GM23338 (cell line): ENCODE measurements at regions not wholly inside any gene's neighbourhood (a gene's known extent, or its start where the extent isn't known, plus 50 kb on each side); places are given as distances from the start of the nearest gene placed in this dataset.

Source experiments
- EZH2 ChIP-seq: fragments of 200-600 bp; sonication (generic); IDR thresholded peaks from one replicate; pipeline ENCODE4 v1.8.0; 2017; ENCODE audit warnings: antibody characterized with exemption, mild to moderate bottlenecking, low read depth; ENCODE audit not compliant: unreplicated experiment
- EZH2phosphoT487 ChIP-seq: fragments of 200-600 bp; sonication (generic); IDR thresholded peaks from one replicate; pipeline ENCODE4 v1.8.1; 2018; ENCODE audit warnings: antibody characterized with exemption; ENCODE audit not compliant: unreplicated experiment
- POLR2AphosphoS5 ChIP-seq: IDR thresholded peaks from 2 replicates; pipeline ENCODE4 v1.6.1; 2016; ENCODE audit warnings: antibody characterized with exemption, low read depth
- TF ChIP-seq, protein P1 (sequence below), 2 experiments: fragments of 200-600 bp in 1 of 2; sonication (generic) in 1 of 2; conservative IDR thresholded peaks; 2 replicates each; pipeline versions ENCODE4 v1.5.1 to v1.6.1; 2016 to 2017; ENCODE audit warnings: antibody characterized with exemption in 2 of 2, low read depth in 2 of 2, mild to moderate bottlenecking in 2 of 2, moderate library complexity in 1 of 2
- TF ChIP-seq, protein P2 (sequence below): IDR thresholded peaks from one replicate; pipeline ENCODE4 v1.6.1; 2018; ENCODE audit warnings: antibody characterized with exemption; ENCODE audit not compliant: unreplicated experiment

DNA sequence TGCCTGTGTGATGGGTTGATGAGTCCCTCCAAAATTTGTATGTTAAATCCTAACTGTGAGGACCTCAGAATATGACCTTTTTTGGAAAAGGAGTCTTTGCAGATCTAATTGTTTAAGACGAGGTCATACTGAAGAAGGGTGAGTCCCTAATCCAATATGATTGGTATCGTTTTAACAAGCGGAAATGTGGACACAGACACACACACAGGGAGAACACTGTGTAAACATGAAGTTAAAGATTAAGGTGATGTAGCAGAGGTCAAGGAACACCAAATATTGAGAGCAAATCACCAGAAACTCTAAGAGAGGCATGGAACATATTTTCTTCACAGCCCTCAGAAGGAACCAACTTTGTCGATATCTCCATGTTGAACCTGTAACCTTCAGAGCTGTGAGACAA, 1106.7 kb downstream of the SLC6A15 start:
- TF ChIP-seq EZH2 (no peak), EZH2phosphoT487 (no peak), POLR2AphosphoS5 (no peak)
- TF ChIP-seq, protein P1, sequence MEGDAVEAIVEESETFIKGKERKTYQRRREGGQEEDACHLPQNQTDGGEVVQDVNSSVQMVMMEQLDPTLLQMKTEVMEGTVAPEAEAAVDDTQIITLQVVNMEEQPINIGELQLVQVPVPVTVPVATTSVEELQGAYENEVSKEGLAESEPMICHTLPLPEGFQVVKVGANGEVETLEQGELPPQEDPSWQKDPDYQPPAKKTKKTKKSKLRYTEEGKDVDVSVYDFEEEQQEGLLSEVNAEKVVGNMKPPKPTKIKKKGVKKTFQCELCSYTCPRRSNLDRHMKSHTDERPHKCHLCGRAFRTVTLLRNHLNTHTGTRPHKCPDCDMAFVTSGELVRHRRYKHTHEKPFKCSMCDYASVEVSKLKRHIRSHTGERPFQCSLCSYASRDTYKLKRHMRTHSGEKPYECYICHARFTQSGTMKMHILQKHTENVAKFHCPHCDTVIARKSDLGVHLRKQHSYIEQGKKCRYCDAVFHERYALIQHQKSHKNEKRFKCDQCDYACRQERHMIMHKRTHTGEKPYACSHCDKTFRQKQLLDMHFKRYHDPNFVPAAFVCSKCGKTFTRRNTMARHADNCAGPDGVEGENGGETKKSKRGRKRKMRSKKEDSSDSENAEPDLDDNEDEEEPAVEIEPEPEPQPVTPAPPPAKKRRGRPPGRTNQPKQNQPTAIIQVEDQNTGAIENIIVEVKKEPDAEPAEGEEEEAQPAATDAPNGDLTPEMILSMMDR (conservative IDR thresholded peaks at IDR 0.05; ENCODE audit: low read depth in 2 of 2), result no peak
- TF ChIP-seq, protein P2, sequence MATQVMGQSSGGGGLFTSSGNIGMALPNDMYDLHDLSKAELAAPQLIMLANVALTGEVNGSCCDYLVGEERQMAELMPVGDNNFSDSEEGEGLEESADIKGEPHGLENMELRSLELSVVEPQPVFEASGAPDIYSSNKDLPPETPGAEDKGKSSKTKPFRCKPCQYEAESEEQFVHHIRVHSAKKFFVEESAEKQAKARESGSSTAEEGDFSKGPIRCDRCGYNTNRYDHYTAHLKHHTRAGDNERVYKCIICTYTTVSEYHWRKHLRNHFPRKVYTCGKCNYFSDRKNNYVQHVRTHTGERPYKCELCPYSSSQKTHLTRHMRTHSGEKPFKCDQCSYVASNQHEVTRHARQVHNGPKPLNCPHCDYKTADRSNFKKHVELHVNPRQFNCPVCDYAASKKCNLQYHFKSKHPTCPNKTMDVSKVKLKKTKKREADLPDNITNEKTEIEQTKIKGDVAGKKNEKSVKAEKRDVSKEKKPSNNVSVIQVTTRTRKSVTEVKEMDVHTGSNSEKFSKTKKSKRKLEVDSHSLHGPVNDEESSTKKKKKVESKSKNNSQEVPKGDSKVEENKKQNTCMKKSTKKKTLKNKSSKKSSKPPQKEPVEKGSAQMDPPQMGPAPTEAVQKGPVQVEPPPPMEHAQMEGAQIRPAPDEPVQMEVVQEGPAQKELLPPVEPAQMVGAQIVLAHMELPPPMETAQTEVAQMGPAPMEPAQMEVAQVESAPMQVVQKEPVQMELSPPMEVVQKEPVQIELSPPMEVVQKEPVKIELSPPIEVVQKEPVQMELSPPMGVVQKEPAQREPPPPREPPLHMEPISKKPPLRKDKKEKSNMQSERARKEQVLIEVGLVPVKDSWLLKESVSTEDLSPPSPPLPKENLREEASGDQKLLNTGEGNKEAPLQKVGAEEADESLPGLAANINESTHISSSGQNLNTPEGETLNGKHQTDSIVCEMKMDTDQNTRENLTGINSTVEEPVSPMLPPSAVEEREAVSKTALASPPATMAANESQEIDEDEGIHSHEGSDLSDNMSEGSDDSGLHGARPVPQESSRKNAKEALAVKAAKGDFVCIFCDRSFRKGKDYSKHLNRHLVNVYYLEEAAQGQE, result no peak
